ENCODE measurements at regions not wholly inside any gene's neighbourhood (a gene's known extent, or its start where the extent isn't known, plus 50 kb on each side); places are given as distances from the start of the nearest gene placed in this dataset.

DNA sequence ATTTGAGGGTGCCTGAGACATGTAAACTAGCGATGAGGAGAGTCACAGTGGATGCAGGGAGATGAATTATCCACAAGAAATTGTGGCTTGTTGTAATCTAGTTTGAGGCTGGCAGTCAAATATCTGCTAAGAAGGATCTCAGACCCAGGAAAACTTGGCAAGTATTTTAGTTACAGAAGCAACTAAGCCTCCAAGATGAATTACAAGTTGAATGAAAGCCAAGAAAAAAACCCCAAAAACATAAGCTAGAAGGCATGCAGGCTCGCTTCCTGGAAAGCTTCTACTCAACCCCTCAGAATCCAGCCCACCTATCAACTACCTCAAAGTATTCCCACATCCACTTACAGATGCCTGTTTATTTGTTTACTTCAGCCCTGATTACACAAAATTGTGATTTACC, 696.9 kb downstream of the MAT2B start:
- ATAC-seq (no peak), DNase-seq (no peak)
- CTCF ChIA-PET = no interaction called here
- Mint-ChIP-seq H3K4me3 (no peak overlapping the region), H3K9me3 (peaks cover 6% of the 10 kb centered on the region), H3K4me1 (ENCODE audit: low read depth) (no peaks in the 10 kb centered on the region), H3K36me3 (ENCODE audit: low read depth) (no peaks in the 10 kb centered on the region), H3K27me3 (no peaks in the 10 kb centered on the region), H3K27ac (no peak overlapping the region)
- POLR2A ChIA-PET = no interaction called here
- no peak for TF ChIP-seq CTCF (IDR thresholded peaks at IDR 0.05)
- intact Hi-C loops (cut with micrococcal nuclease) = no loop called here

- peaks cover 6% of the 10 kb centered on the region for H3K9me3 Mint-ChIP-seq
- H3K4me3 Mint-ChIP-seq = no peak overlapping the region
- CTCF ChIA-PET = no interaction called here
- DNase-seq (no peak), ATAC-seq (no peak)
- H3K4me1 Mint-ChIP-seq (ENCODE audit: low read depth) = no peaks in the 10 kb centered on the region
- intact Hi-C loops (cut with micrococcal nuclease) = no loop called here
- no peak overlapping the region for H3K27ac Mint-ChIP-seq
- H3K36me3 Mint-ChIP-seq (ENCODE audit: low read depth) = no peaks in the 10 kb centered on the region
- H3K27me3 Mint-ChIP-seq = no peaks in the 10 kb centered on the region
- TF ChIP-seq CTCF (IDR thresholded peaks at IDR 0.05) = no peak
- POLR2A ChIA-PET = no interaction called here
These were observed 698.3 kb downstream of the MAT2B start for GRCh38 chr5:164203581-164204225.

- ATAC-seq (no peak), DNase-seq (no peak)
- Mint-ChIP-seq H3K9me3 (peaks cover 6% of the 10 kb centered on the region), H3K36me3 (ENCODE audit: low read depth) (no peaks in the 10 kb centered on the region), H3K27ac (no peak overlapping the region), H3K27me3 (no peaks in the 10 kb centered on the region), H3K4me1 (ENCODE audit: low read depth) (no peaks in the 10 kb centered on the region), H3K4me3 (no peak overlapping the region)
- ChIA-PET POLR2A (no interaction called here), CTCF (no interaction called here)
- no peak for TF ChIP-seq CTCF (IDR thresholded peaks at IDR 0.05)
- intact Hi-C loops (cut with micrococcal nuclease) = no loop called here
These were observed 699.0 kb downstream of the MAT2B start for GRCh38 chr5:164204338-164204946.

DNA sequence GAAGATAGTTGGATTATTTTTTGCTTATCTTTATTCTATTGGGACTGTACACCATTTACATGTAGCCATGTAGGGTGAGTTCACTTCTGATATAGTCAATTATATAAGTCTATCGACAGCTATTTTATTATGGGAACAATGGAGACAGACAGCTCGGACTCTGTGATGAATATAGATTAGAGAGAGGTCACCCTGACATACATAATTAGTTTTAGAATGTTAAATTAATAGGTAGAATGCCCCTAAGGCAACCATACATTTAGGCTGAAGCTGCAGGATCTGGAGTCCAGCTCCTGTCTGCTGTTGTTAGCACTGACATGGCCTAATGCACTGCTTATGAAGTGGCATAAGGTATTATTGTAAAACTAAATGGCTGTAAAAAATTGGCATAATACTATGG, 700.8 kb downstream of the MAT2B start:
- Mint-ChIP-seq H3K9me3 (peaks cover 3% of the 10 kb centered on the region), H3K36me3 (ENCODE audit: low read depth) (no peaks in the 10 kb centered on the region), H3K27me3 (no peaks in the 10 kb centered on the region), H3K4me1 (ENCODE audit: low read depth) (no peaks in the 10 kb centered on the region), H3K4me3 (no peak overlapping the region), H3K27ac (no peak overlapping the region)
- intact Hi-C loops (cut with micrococcal nuclease) = no loop called here
- ChIA-PET CTCF (no interaction called here), POLR2A (no interaction called here)
- no peak for ATAC-seq
- no peak for TF ChIP-seq CTCF (IDR thresholded peaks at IDR 0.05)
- DNase-seq = no peak

DNA sequence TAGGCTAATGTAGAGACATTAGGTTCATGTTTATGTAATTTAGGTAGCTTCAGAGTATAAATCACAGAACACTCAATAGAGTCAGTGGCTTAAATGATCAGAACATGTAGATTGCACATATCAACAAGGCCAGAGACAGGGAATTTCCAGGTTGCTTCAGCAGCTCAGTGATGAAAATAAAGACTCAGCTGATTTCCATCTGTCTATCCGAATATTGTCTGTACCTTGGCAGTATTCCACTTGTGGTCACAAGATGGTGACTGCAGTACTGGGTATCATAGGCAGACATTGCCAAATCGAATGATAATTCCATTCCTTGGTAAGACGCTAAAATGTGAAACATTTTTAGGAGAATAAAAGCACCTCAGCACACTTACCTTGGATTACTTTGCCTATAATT, 702.2 kb downstream of the MAT2B start:
- ATAC-seq (no peak), DNase-seq (no peak)
- Mint-ChIP-seq H3K4me3 (no peak overlapping the region), H3K9me3 (peaks cover 2% of the 10 kb centered on the region), H3K36me3 (ENCODE audit: low read depth) (no peaks in the 10 kb centered on the region), H3K27me3 (no peaks in the 10 kb centered on the region), H3K27ac (no peak overlapping the region), H3K4me1 (ENCODE audit: low read depth) (no peaks in the 10 kb centered on the region)
- CTCF ChIA-PET = no interaction called here
- no peak for TF ChIP-seq CTCF (IDR thresholded peaks at IDR 0.05)
- intact Hi-C loops (cut with micrococcal nuclease) = no loop called here
- POLR2A ChIA-PET = no interaction called here

All from activated CD8-positive, alpha-beta T cell treated with anti-CD3 and anti-CD28 coated beads for 36 hours (primary cell).